Lung (tissue), 11 donors: ENCODE measurements at regions not wholly inside any gene's neighbourhood (a gene's known extent, or its start where the extent isn't known, plus 50 kb on each side); places are given as distances from the start of the nearest gene placed in this dataset.

Source experiments
- ATAC-seq: fragments of 200-7000 bp; cut with Tn5 transposase; one replicate; pipeline ENCODE4 v1.9.1; 2020; ENCODE audit warnings: moderate number of reproducible peaks; ENCODE audit not compliant: insufficient read depth, low FRiP score
- DNase-seq, 3 donors: peaks; one replicate each; pipeline ENCODE4 v3.0.0-alpha.2; 2013 to 2017
- H3K27ac ChIP-seq, 2 donors: one replicate each; pipeline ENCODE4 v1.5.1; 2013; ENCODE audit warnings: mild to moderate bottlenecking in 2 of 2, moderate library complexity in 2 of 2, control low read depth in 1 of 2, inconsistent platforms in 1 of 2, low read depth in 1 of 2, low read length in 1 of 2
- H3K27me3 ChIP-seq, 3 donors: one replicate each; pipeline ENCODE4 v1.5.1; 2013; ENCODE audit warnings: low read length in 2 of 3; ENCODE audit not compliant: control insufficient read depth in 3 of 3, insufficient read depth in 3 of 3
- H3K36me3 ChIP-seq, 4 donors: one replicate each; pipeline ENCODE4 v1.5.1; 2013; ENCODE audit warnings: low read length in 4 of 4, mild to moderate bottlenecking in 1 of 4, moderate library complexity in 1 of 4; ENCODE audit not compliant: control insufficient read depth in 4 of 4, insufficient read depth in 4 of 4
- H3K4me1 ChIP-seq, 5 donors: one replicate each; pipeline ENCODE4 v1.5.1; 2013; ENCODE audit warnings: low read length in 5 of 5, mild to moderate bottlenecking in 2 of 5, moderate library complexity in 1 of 5; ENCODE audit not compliant: control insufficient read depth in 5 of 5, insufficient read depth in 5 of 5
- H3K4me3 ChIP-seq: one replicate; pipeline ENCODE4 v1.5.1; 2013; ENCODE audit warnings: mild to moderate bottlenecking, control low read depth, moderate library complexity
- H3K9ac ChIP-seq, 2 donors: one replicate each; pipeline ENCODE4 v1.5.1; 2013; ENCODE audit warnings: low read length in 2 of 2, control low read depth in 1 of 2; ENCODE audit not compliant: insufficient read depth in 1 of 2
- H3K9me3 ChIP-seq, 4 donors: one replicate each; pipeline ENCODE4 v1.5.1; 2013; ENCODE audit warnings: low read length in 3 of 4, mild to moderate bottlenecking in 1 of 4, moderate library complexity in 1 of 4; ENCODE audit not compliant: control insufficient read depth in 4 of 4, insufficient read depth in 3 of 4
- WGBS, 2 donors: extraction: QIAGEN DNeasy Blood & Tissue Kit; methylation state at CpG; one replicate each; pipeline ENCODE4 v1.1.7; 2013; 5-methylcytosine and 5-hydroxymethylcytosine counted together
- TF ChIP-seq, protein P1 (sequence below): IDR thresholded peaks from 2 replicates; pipeline ENCODE4 v1.5.1; 2012; ENCODE audit warnings: mild to moderate bottlenecking; ENCODE audit errors: control extremely low read depth, extremely low read depth
- donor health status: control.
- donor health status: control.
- donor health status: Bipolar disorder and iron deficiency.
- donor health status: healthy.
- donor health status: DM: yes; HTN: yes; CAD: no.

DNA sequence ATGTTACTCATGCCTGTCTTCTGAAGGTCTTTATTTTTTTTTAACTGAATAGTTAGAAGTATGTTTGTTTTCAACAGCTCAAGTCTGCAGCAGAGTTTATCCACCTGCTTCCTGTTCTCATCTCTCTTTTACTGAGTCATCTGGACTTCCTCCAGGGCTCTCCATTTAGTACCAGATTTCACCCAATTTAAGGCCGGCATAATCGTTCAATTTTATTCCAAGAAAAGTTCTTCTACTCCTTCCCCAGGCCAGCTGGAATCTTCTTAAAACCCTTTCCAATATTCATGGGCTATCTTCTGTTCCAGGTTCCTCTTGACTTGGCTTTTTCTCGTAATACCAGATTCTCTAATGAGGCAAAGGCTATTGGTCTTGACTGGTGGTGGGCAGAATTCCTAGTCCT is 79.0 kb upstream of the LAMA2 start:
- H3K9me3 ChIP-seq: peaks cover 0 to 2% (median 0%) of the 10 kb centered on the region in 4 donors
- no peak for ATAC-seq
- H3K27me3 ChIP-seq: no peaks in the 10 kb centered on the region
- no peak overlapping the region for H3K9ac ChIP-seq
- H3K4me1 ChIP-seq: no peaks in the 10 kb centered on the region
- H3K36me3 ChIP-seq: no peaks in the 10 kb centered on the region
- no peak overlapping the region for H3K27ac ChIP-seq
- DNase-seq: no peak
- 63 to 74% methylated on average over 3 of the region's 3 CpGs for WGBS, 2 donors
- TF ChIP-seq, protein P1, sequence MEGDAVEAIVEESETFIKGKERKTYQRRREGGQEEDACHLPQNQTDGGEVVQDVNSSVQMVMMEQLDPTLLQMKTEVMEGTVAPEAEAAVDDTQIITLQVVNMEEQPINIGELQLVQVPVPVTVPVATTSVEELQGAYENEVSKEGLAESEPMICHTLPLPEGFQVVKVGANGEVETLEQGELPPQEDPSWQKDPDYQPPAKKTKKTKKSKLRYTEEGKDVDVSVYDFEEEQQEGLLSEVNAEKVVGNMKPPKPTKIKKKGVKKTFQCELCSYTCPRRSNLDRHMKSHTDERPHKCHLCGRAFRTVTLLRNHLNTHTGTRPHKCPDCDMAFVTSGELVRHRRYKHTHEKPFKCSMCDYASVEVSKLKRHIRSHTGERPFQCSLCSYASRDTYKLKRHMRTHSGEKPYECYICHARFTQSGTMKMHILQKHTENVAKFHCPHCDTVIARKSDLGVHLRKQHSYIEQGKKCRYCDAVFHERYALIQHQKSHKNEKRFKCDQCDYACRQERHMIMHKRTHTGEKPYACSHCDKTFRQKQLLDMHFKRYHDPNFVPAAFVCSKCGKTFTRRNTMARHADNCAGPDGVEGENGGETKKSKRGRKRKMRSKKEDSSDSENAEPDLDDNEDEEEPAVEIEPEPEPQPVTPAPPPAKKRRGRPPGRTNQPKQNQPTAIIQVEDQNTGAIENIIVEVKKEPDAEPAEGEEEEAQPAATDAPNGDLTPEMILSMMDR: no peak
- H3K4me3 ChIP-seq: no peak overlapping the region

DNA sequence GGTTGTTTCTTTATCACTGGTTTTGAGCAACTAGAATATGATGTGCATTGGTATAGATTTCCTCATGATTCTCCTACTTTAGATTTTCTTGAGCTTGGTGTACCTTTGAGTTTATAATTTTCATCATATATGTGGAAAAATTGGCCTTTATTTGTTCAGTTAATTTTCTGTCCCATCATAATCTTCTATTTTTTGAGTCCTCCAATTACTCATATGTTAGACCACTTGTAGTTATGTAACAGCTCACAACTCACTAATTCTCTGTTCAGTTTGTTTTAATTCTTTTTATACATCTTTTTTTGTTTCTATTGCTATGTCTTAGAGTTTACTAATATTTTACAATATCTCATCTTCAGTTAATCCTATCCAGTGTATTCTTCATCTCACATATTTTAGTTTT is 81.3 kb upstream of the LAMA2 start:
- TF ChIP-seq, protein P1: no peak
- no peak overlapping the region for H3K27ac ChIP-seq
- no peak for ATAC-seq

DNA sequence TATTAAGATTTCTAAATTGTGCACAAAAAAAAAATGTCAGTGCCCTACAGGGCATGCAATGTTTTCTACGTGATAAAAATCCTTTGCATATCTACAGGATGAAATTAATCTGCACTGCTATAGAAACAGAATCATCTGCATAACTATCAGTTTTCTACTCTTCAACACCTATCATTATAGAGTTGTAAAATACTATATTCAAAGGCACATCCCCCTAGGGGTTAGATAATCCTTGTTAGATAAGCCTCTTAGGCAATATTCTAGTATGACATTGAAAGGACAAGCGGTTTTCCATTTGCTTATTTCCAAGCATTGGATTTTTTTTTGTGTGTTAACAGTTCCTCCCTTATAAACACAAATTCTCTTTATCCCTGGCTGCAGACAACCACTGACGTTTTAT is 98.7 kb upstream of the LAMA2 start:
- TF ChIP-seq, protein P1: no peak
- peaks cover 0 to 5% (median 0%) of the 10 kb centered on the region in 4 donors for H3K9me3 ChIP-seq
- ATAC-seq (no peak), DNase-seq (no peak)
- no peaks in the 10 kb centered on the region for H3K4me1 ChIP-seq
- no peaks in the 10 kb centered on the region for H3K36me3 ChIP-seq
- no peak overlapping the region for H3K27ac ChIP-seq
- WGBS, 2 donors: 48 to 62% methylated on average over 3 of the region's 3 CpGs
- no peak overlapping the region for H3K4me3 ChIP-seq
- no peak overlapping the region for H3K9ac ChIP-seq
- H3K27me3 ChIP-seq: no peaks in the 10 kb centered on the region

More for the DNA sequence above, 81.3 kb upstream of the LAMA2 start:
- Histone ChIP-seq H3K4me3 (no peak overlapping the region), H3K4me1 (no peaks in the 10 kb centered on the region), H3K9ac (no peak overlapping the region), H3K9me3 (peaks cover 0 to 2% (median 0%) of the 10 kb centered on the region in 4 donors), H3K36me3 (no peaks in the 10 kb centered on the region), H3K27me3 (no peaks in the 10 kb centered on the region)
- DNase-seq: no peak

- Histone ChIP-seq H3K27me3 (no peaks in the 10 kb centered on the region), H3K4me3 (no peak overlapping the region), H3K27ac (no peak overlapping the region), H3K36me3 (no peaks in the 10 kb centered on the region), H3K9me3 (peaks cover 0 to 7% (median 2%) of the 10 kb centered on the region in 4 donors), H3K9ac (no peak overlapping the region), H3K4me1 (peaks cover 0 to 3% (median 0%) of the 10 kb centered on the region in 5 donors)
- 53 to 65% methylated on average over 2 of the region's 2 CpGs for WGBS, 2 donors
- TF ChIP-seq, protein P1: no peak
- ATAC-seq (no peak), DNase-seq (no peak)
These were observed 114.8 kb upstream of the LAMA2 start for GRCh38 chr6:128768187-128768586.
